Body of pancreas (tissue), 4 donors: ENCODE measurements at regions not wholly inside any gene's neighbourhood (a gene's known extent, or its start where the extent isn't known, plus 50 kb on each side); places are given as distances from the start of the nearest gene placed in this dataset.

ENCODE experiments used
- ATAC-seq: fragments of 150-250 bp; one replicate; pipeline ENCODE4 v1.9.1; 2016
- DNase-seq, 4 donors: peaks; one replicate each; pipeline ENCODE4 v3.0.0-alpha.2; 2019
- H3K27ac ChIP-seq, 4 donors: fragments of 200-600 bp; sonication (generic); 1 replicate in 3 of 4; 2 replicates in 1 of 4; pipeline versions ENCODE4 v1.5.1 to v1.6.1; 2016 to 2019; ENCODE audit warnings: mild to moderate bottlenecking in 1 of 4, mixed read lengths in 1 of 4, moderate library complexity in 1 of 4
- H3K27me3 ChIP-seq, 2 donors: fragments of 200-600 bp; sonication (generic); one replicate each; pipeline ENCODE4 v1.6.0; 2016; ENCODE audit warnings: mild to moderate bottlenecking in 1 of 2
- H3K36me3 ChIP-seq, 2 donors: fragments of 200-600 bp; sonication (generic); replicated peaks in 1 of 2; 2 replicates each; pipeline ENCODE4 v1.5.1; 2016; ENCODE audit warnings: low read depth in 2 of 2; ENCODE audit not compliant: insufficient read depth in 1 of 2
- H3K4me1 ChIP-seq: fragments of 200-600 bp; sonication (generic); one replicate; pipeline ENCODE4 v1.6.0; 2016
- H3K4me3 ChIP-seq, 2 donors: fragments of 200-600 bp; sonication (generic); 1 replicate in 1 of 2; 2 replicates in 1 of 2; pipeline ENCODE4 v1.5.1; 2016 to 2019
- H3K9me3 ChIP-seq, 3 donors: fragments of 200-600 bp; sonication (generic); 1 replicate in 2 of 3; 2 replicates in 1 of 3; pipeline ENCODE4 v1.5.1; 2016
- POLR2A ChIP-seq, 3 donors: fragments of 450-650 bp; IDR thresholded peaks; one replicate each; pipeline ENCODE4 v1.6.1; 2016; ENCODE audit warnings: antibody characterized with exemption in 3 of 3, mild to moderate bottlenecking in 2 of 3
- WGBS, 2 donors: methylation state at CpG; one replicate each; pipeline ENCODE4 v1.1.5; 2017; 5-methylcytosine and 5-hydroxymethylcytosine counted together
- intact Hi-C: fragments of 100-400 bp; cut with DNase I; formaldehyde crosslinking; loops from one replicate; pipeline ENCODE4 v1.15.1; 2023
- TF ChIP-seq, protein P1 (sequence below), 7 experiments: fragments of 450-650 bp in 4 of 7; fragments of 200-600 bp in 3 of 7; sonication (generic) in 3 of 7; IDR thresholded peaks; one replicate each; pipeline ENCODE4 v1.5.1; 2016 to 2019; ENCODE audit warnings: antibody characterized with exemption in 7 of 7

DNA sequence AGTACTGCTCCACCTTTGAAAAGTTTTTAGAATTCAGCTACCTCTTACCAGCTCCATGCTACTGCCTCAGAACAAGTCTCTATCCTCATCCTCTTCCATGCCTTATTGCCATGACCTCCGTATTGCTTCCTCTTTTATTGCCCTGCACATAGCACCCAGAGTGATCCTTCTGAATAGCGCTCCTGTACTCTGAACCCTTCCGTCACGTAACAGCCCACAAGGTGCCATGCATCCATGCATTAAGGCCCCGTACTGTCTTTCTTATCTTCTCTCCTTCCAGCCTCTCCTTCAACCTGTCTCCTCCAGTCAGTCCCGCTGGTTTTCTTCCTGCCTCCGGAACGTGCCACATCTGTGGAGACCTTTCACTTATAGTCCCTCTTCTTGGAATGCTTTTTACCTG is 273.3 kb upstream of the SEMA6A start:
- Histone ChIP-seq H3K27ac (no peak overlapping the region), H3K9me3 (no peaks in the 10 kb centered on the region), H3K27me3 (no peaks in the 10 kb centered on the region), H3K4me3 (no peak overlapping the region), H3K4me1 (no peaks in the 10 kb centered on the region), H3K36me3 (no peaks in the 10 kb centered on the region)
- WGBS, 2 donors: 81 to 83% methylated on average over 8 of the region's 8 CpGs
- no peak for ATAC-seq
- TF ChIP-seq, protein P1, sequence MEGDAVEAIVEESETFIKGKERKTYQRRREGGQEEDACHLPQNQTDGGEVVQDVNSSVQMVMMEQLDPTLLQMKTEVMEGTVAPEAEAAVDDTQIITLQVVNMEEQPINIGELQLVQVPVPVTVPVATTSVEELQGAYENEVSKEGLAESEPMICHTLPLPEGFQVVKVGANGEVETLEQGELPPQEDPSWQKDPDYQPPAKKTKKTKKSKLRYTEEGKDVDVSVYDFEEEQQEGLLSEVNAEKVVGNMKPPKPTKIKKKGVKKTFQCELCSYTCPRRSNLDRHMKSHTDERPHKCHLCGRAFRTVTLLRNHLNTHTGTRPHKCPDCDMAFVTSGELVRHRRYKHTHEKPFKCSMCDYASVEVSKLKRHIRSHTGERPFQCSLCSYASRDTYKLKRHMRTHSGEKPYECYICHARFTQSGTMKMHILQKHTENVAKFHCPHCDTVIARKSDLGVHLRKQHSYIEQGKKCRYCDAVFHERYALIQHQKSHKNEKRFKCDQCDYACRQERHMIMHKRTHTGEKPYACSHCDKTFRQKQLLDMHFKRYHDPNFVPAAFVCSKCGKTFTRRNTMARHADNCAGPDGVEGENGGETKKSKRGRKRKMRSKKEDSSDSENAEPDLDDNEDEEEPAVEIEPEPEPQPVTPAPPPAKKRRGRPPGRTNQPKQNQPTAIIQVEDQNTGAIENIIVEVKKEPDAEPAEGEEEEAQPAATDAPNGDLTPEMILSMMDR (IDR thresholded peaks at IDR 0.05): no peak
- TF ChIP-seq POLR2A (IDR thresholded peaks at IDR 0.05): no peak
- DNase-seq: no peak
- intact Hi-C loops: no loop called here

- no peak for DNase-seq
- Histone ChIP-seq H3K36me3 (no peaks in the 10 kb centered on the region), H3K4me3 (no peak overlapping the region), H3K27me3 (no peaks in the 10 kb centered on the region), H3K4me1 (no peaks in the 10 kb centered on the region), H3K27ac (no peak overlapping the region), H3K9me3 (no peaks in the 10 kb centered on the region)
- no peak for TF ChIP-seq POLR2A (IDR thresholded peaks at IDR 0.05)
- TF ChIP-seq, protein P1 (IDR thresholded peaks at IDR 0.05): no peak
- ATAC-seq: no peak
- WGBS, 2 donors: 74 to 78% methylated on average over 3 of the region's 3 CpGs
- intact Hi-C loops: no loop called here
Observed at GRCh38 chr5:116844015-116844414, 269.4 kb upstream of the SEMA6A start.

GRCh38 chr5:116842514-116842961 is 267.9 kb upstream of the SEMA6A start:
- TF ChIP-seq, protein P1 (IDR thresholded peaks at IDR 0.05): no peak
- TF ChIP-seq POLR2A (IDR thresholded peaks at IDR 0.05): no peak
- WGBS, 2 donors: 37 to 45% methylated on average over 4 of the region's 4 CpGs
- Histone ChIP-seq H3K36me3 (no peaks in the 10 kb centered on the region), H3K4me3 (no peak overlapping the region), H3K27ac (no peak overlapping the region), H3K9me3 (no peaks in the 10 kb centered on the region), H3K27me3 (no peaks in the 10 kb centered on the region), H3K4me1 (no peaks in the 10 kb centered on the region)
- DNase-seq (no peak), ATAC-seq (no peak)
- intact Hi-C loops: no loop called here

GRCh38 chr5:116841734-116842133 is 267.1 kb upstream of the SEMA6A start:
- 91 to 92% methylated on average over 11 of the region's 11 CpGs for WGBS, 2 donors
- no peaks in the 10 kb centered on the region for H3K9me3 ChIP-seq
- H3K36me3 ChIP-seq: no peaks in the 10 kb centered on the region
- intact Hi-C loops: no loop called here
- H3K4me3 ChIP-seq: no peak overlapping the region
- H3K27ac ChIP-seq: no peak overlapping the region
- ATAC-seq (no peak), DNase-seq (no peak)
- no peaks in the 10 kb centered on the region for H3K27me3 ChIP-seq
- TF ChIP-seq POLR2A (IDR thresholded peaks at IDR 0.05): no peak
- TF ChIP-seq, protein P1 (IDR thresholded peaks at IDR 0.05): no peak
- no peaks in the 10 kb centered on the region for H3K4me1 ChIP-seq

GRCh38 chr5:116838011-116838536 is 263.5 kb upstream of the SEMA6A start:
- Histone ChIP-seq H3K27ac (no peak overlapping the region), H3K4me3 (no peak overlapping the region), H3K27me3 (no peaks in the 10 kb centered on the region), H3K4me1 (no peaks in the 10 kb centered on the region), H3K36me3 (no peaks in the 10 kb centered on the region), H3K9me3 (no peaks in the 10 kb centered on the region)
- 20 to 41% methylated on average over 2 of the region's 2 CpGs for WGBS, 2 donors
- no peak for DNase-seq
- TF ChIP-seq POLR2A (IDR thresholded peaks at IDR 0.05): no peak
- TF ChIP-seq, protein P1 (IDR thresholded peaks at IDR 0.05): no peak
- intact Hi-C loops: no loop called here
- ATAC-seq: no peak
